GM12878 (cell line): ENCODE measurements at regions not wholly inside any gene's neighbourhood (a gene's known extent, or its start where the extent isn't known, plus 50 kb on each side); places are given as distances from the start of the nearest gene placed in this dataset.

Source experiments
- ATAC-seq: fragments of 200-7000 bp; cut with Tn5 transposase; 3 replicates; pipeline ENCODE4 v1.9.1; 2020; ENCODE audit warnings: mild to moderate bottlenecking, moderate library complexity
- BruUV-seq: library from RNA; stranded (reverse); fragments of 400-500 nt; replicated peaks from 2 replicates; lab custom pipeline; 2021; lab: Mats Ljungman, UMichigan
- CTCF ChIA-PET: fragments of 300-600 bp; sonication (Branson Sonifier 250); formaldehyde crosslinking; extraction: SDS; loops from one replicate; lab custom pipeline; 2021; ENCODE audit warnings: inconsistent platforms; lab: Yijun Ruan, JAX
- POLR2A ChIA-PET: fragments of 350-600 bp; formaldehyde crosslinking; extraction: SDS; loops from one replicate; lab custom pipeline; 2021; ENCODE audit warnings: inconsistent platforms; lab: Charles Lee
- RAD21 ChIA-PET: fragments of 300-600 bp; sonication (Branson Sonifier 250); formaldehyde crosslinking; loops from one replicate; lab custom pipeline; 2023; ENCODE audit warnings: antibody characterized with exemption; ENCODE audit not compliant: unreplicated experiment; lab: Charles Lee
- SMC1A ChIA-PET: fragments of 300-600 bp; sonication (Branson Sonifier 250); formaldehyde crosslinking; loops from one replicate; lab custom pipeline; 2023; ENCODE audit not compliant: unreplicated experiment, uncharacterized antibody; lab: Charles Lee
- DNase-seq: peaks from one replicate; pipeline ENCODE4 v3.0.0-alpha.2; 2011; ENCODE audit warnings: low read depth, low spot score
- FAIRE-seq: peaks from 3 replicates; lab custom pipeline; 2011; peaks lifted over from hg19 to GRCh38; lab: Jason Lieb, UNC
- H2AFZ ChIP-seq: 2 replicates; pipeline ENCODE4 v1.6.0; 2011; ENCODE audit warnings: low read depth, low read length, control low read depth; ENCODE audit not compliant: control insufficient read depth
- H3K27ac ChIP-seq: 2 replicates; pipeline ENCODE4 v1.5.1; 2011; ENCODE audit warnings: control low read depth; ENCODE audit not compliant: control insufficient read depth, insufficient read depth
- H3K27me3 ChIP-seq, 2 experiments: replicated peaks in 1 of 2; 2 replicates each; pipeline versions ENCODE4 v1.6.0 to v1.6.1; 2011; ENCODE audit warnings: low read length in 1 of 2; ENCODE audit not compliant: control insufficient read depth in 2 of 2, insufficient read depth in 2 of 2
- H3K36me3 ChIP-seq, 2 experiments: 2 replicates each; pipeline ENCODE4 v1.5.1; 2011; ENCODE audit warnings: low read length in 1 of 2; ENCODE audit not compliant: control insufficient read depth in 2 of 2, insufficient read depth in 2 of 2
- H3K4me1 ChIP-seq: 2 replicates; pipeline ENCODE4 v1.6.1; 2011; ENCODE audit warnings: mild to moderate bottlenecking, low read length, moderate library complexity, mixed read lengths; ENCODE audit not compliant: control insufficient read depth, insufficient read depth
- H3K4me2 ChIP-seq: 2 replicates; pipeline ENCODE4 v1.6.0; 2011; ENCODE audit warnings: control low read depth; ENCODE audit not compliant: control insufficient read depth, insufficient read depth
- H3K4me3 ChIP-seq: fragments of 200-600 bp; sonication (generic); 2 replicates; pipeline ENCODE4 v1.5.1; 2016
- H3K79me2 ChIP-seq: 2 replicates; pipeline ENCODE4 v1.6.0; 2011; ENCODE audit warnings: low read length; ENCODE audit not compliant: control insufficient read depth, insufficient read depth
- H3K9ac ChIP-seq: 2 replicates; pipeline ENCODE4 v1.8.0; 2011; ENCODE audit warnings: low read length, control low read depth, mixed read lengths; ENCODE audit not compliant: control insufficient read depth, insufficient read depth
- H3K9me3 ChIP-seq: replicated peaks from 3 replicates; pipeline ENCODE4 v1.5.1; 2011; ENCODE audit warnings: mild to moderate bottlenecking, low read length; ENCODE audit not compliant: control insufficient read depth, insufficient read depth
- H4K20me1 ChIP-seq: 2 replicates; pipeline ENCODE4 v1.6.0; 2011; ENCODE audit not compliant: control insufficient read depth, insufficient read depth
- EED ChIP-seq: sonication (generic); IDR thresholded peaks from 2 replicates; pipeline ENCODE4 v1.6.1; 2016; ENCODE audit warnings: antibody characterized with exemption, low read depth
- HDAC2 ChIP-seq: fragments of 200-600 bp; sonication (generic); IDR thresholded peaks from 2 replicates; pipeline ENCODE4 v1.6.1; 2017
- HDGF ChIP-seq: fragments of 450-650 bp; IDR thresholded peaks from 2 replicates; pipeline ENCODE4 v1.6.1; 2016; ENCODE audit warnings: antibody characterized with exemption
- MEF2B ChIP-seq: fragments of 450-650 bp; IDR thresholded peaks from 2 replicates; pipeline ENCODE4 v1.6.1; 2018; ENCODE audit warnings: mild to moderate bottlenecking, moderate library complexity; ENCODE audit not compliant: partially characterized antibody, poor library complexity, severe bottlenecking
- MYC ChIP-seq: IDR thresholded peaks from 2 replicates; pipeline ENCODE4 v1.6.1; 2011; ENCODE audit warnings: mild to moderate bottlenecking, low read length, moderate library complexity, inconsistent platforms; ENCODE audit not compliant: insufficient read depth, insufficient replicate concordance, insufficient read length, severe bottlenecking
- NBN ChIP-seq: fragments of 450-650 bp; IDR thresholded peaks from 2 replicates; pipeline ENCODE4 v1.6.1; 2016
- NFYA ChIP-seq: IDR thresholded peaks from 2 replicates; pipeline ENCODE4 v1.6.1; 2011; ENCODE audit warnings: low read depth, mild to moderate bottlenecking, low read length, improper control_type of control experiment, borderline replicate concordance
- POLR2AphosphoS2 ChIP-seq: IDR thresholded peaks from 2 replicates; pipeline ENCODE4 v1.6.1; 2011; ENCODE audit warnings: low read depth, mild to moderate bottlenecking, low read length, improper control_type of control experiment, moderate library complexity
- POLR2AphosphoS5 ChIP-seq: IDR thresholded peaks from 2 replicates; pipeline ENCODE4 v1.6.1; 2011; ENCODE audit warnings: mild to moderate bottlenecking, low read length, inconsistent platforms
- RB1 ChIP-seq: fragments of 450-650 bp; formaldehyde crosslinking; IDR thresholded peaks from 2 replicates; pipeline ENCODE4 v1.6.1; 2017; ENCODE audit warnings: mild to moderate bottlenecking, borderline replicate concordance
- RFX5 ChIP-seq: IDR thresholded peaks from 2 replicates; pipeline ENCODE4 v1.6.1; 2011; ENCODE audit warnings: low read depth, low read length, improper control_type of control experiment
- SMARCA5 ChIP-seq: fragments of 450-650 bp; IDR thresholded peaks from 2 replicates; pipeline ENCODE4 v1.6.1; 2017; ENCODE audit warnings: mild to moderate bottlenecking
- SPI1 ChIP-seq: IDR thresholded peaks from 2 replicates; pipeline ENCODE4 v1.6.1; 2011; ENCODE audit warnings: low read depth, mild to moderate bottlenecking, low read length, moderate library complexity, borderline replicate concordance; ENCODE audit not compliant: insufficient read depth
- STAT1 ChIP-seq: fragments of 450-650 bp; conservative IDR thresholded peaks from 2 replicates; pipeline ENCODE4 v1.6.1; 2014; ENCODE audit warnings: antibody characterized with exemption, mild to moderate bottlenecking
- SUPT20H ChIP-seq: IDR thresholded peaks from 2 replicates; pipeline ENCODE4 v1.6.1; 2011; ENCODE audit warnings: low read depth, mild to moderate bottlenecking, low read length, moderate library complexity, borderline replicate concordance; ENCODE audit not compliant: control insufficient read depth
- SUZ12 ChIP-seq: fragments of 200-600 bp; sonication (generic); IDR thresholded peaks from one replicate; pipeline ENCODE4 v1.6.1; 2018; ENCODE audit warnings: antibody characterized with exemption, mild to moderate bottlenecking; ENCODE audit not compliant: unreplicated experiment
- TBL1XR1 ChIP-seq: IDR thresholded peaks from 2 replicates; pipeline ENCODE4 v1.6.1; 2012; ENCODE audit warnings: low read depth, low read length, improper control_type of control experiment
- ZNF274 ChIP-seq: IDR thresholded peaks from one replicate; pipeline ENCODE4 v1.8.0; 2011; ENCODE audit not compliant: insufficient read length, insufficient read depth
- WGBS: methylation state at CpG from one replicate; pipeline ENCODE4 v1.1.6; 2016; ENCODE audit warnings: low lambda C conversion rate; ENCODE audit not compliant: insufficient replicate concordance, insufficient coverage; ENCODE audit errors: missing lambda C conversion rate; 5-methylcytosine and 5-hydroxymethylcytosine counted together
- in situ Hi-C: fragments of 300-500 bp; cut with MboI; formaldehyde crosslinking; loops from 9 replicates; pipeline ENCODE4 v1.14.3; 2018; ENCODE audit warnings: mixed read lengths
- intact Hi-C: fragments of 100-400 bp; cut with micrococcal nuclease; formaldehyde crosslinking; loops from one replicate; pipeline ENCODE4 v1.14.2; 2022; ENCODE audit not compliant: unreplicated experiment
- TF ChIP-seq, protein P1 (sequence below): IDR thresholded peaks from 2 replicates; pipeline ENCODE4 v1.6.1; 2012; ENCODE audit warnings: low read depth, low read length, improper control_type of control experiment
- TF ChIP-seq, protein P2 (sequence below): fragments of 450-650 bp; IDR thresholded peaks from 2 replicates; pipeline ENCODE4 v1.6.1; 2017; ENCODE audit warnings: mild to moderate bottlenecking, low read depth, inconsistent platforms; ENCODE audit not compliant: poor library complexity, severe bottlenecking

DNA sequence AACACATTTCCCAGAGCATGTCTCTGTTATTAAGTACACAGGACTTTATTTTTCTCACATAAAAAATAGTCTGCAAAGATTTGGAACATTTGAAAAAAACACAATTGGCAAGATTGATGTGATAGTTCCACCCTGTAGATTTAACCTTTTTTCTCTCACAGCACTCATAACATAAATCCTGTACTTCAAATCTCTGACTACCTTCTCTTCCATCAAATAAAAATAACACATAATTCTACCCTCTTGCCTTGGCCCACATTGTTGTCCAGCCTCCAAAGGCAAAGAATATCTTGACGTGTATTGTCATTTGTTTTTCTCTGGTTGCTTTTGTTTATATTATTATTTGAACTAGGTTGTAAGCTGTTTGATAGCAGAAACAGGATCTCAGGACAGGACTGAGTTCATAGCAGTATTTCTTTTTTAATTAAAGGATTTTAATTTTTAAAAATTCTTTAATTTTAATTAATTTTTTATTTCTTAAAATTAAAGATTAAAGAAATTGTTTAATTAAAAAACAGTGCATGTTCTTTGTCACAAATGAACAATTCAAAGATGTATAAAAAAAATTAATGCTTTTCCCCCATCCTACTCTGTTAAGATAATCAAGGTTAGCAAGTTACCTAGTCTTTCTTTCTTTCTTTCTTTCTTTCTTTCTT is 69.1 kb upstream of the PCSK1 start:
- POLR2A ChIA-PET, result no interaction called here
- BruUV-seq, result no TSS peak

More for the DNA sequence above, 69.1 kb upstream of the PCSK1 start:
- H3K79me2 ChIP-seq, result no peaks in the 10 kb centered on the region
- ATAC-seq, result no peak
- in situ Hi-C loops (no loop called here), intact Hi-C loops (no loop called here)
- WGBS, result 67% methylated on average over 1 of the region's 1 CpG
- no peaks in the 10 kb centered on the region for H3K9me3 ChIP-seq
- no peaks in the 10 kb centered on the region; the same call in 1 of the 2 replicates for H4K20me1 ChIP-seq
- TF ChIP-seq MYC (no peak), SPI1 (no peak), SUZ12 (no peak), STAT1 (no peak), RFX5 (no peak), HDAC2 (no peak), NFYA (no peak), RB1 (no peak), HDGF (no peak), SMARCA5 (no peak), EED (no peak), NBN (no peak), ZNF274 (no peak), POLR2AphosphoS5 (no peak), SUPT20H (no peak), TBL1XR1 (no peak), MEF2B (no peak), POLR2AphosphoS2 (no peak)
- TF ChIP-seq, protein P1, sequence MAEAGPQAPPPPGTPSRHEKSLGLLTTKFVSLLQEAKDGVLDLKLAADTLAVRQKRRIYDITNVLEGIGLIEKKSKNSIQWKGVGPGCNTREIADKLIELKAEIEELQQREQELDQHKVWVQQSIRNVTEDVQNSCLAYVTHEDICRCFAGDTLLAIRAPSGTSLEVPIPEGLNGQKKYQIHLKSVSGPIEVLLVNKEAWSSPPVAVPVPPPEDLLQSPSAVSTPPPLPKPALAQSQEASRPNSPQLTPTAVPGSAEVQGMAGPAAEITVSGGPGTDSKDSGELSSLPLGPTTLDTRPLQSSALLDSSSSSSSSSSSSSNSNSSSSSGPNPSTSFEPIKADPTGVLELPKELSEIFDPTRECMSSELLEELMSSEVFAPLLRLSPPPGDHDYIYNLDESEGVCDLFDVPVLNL, result no peak
- TF ChIP-seq, protein P2, sequence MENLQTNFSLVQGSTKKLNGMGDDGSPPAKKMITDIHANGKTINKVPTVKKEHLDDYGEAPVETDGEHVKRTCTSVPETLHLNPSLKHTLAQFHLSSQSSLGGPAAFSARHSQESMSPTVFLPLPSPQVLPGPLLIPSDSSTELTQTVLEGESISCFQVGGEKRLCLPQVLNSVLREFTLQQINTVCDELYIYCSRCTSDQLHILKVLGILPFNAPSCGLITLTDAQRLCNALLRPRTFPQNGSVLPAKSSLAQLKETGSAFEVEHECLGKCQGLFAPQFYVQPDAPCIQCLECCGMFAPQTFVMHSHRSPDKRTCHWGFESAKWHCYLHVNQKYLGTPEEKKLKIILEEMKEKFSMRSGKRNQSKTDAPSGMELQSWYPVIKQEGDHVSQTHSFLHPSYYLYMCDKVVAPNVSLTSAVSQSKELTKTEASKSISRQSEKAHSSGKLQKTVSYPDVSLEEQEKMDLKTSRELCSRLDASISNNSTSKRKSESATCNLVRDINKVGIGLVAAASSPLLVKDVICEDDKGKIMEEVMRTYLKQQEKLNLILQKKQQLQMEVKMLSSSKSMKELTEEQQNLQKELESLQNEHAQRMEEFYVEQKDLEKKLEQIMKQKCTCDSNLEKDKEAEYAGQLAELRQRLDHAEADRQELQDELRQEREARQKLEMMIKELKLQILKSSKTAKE, result no peak
- H3K4me2 ChIP-seq, result no peak overlapping the region
- H3K4me3 ChIP-seq, result no peak overlapping the region
- DNase-seq, result no peak
- H3K4me1 ChIP-seq, result no peaks in the 10 kb centered on the region
- no peak for FAIRE-seq
- ChIA-PET RAD21 (no interaction called here), CTCF (no interaction called here), SMC1A (no interaction called here)
- no peaks in the 10 kb centered on the region for H3K36me3 ChIP-seq
- no peak overlapping the region for H2AFZ ChIP-seq
- no peak overlapping the region for H3K27ac ChIP-seq
- H3K27me3 ChIP-seq, result no peaks in the 10 kb centered on the region
- H3K9ac ChIP-seq, result no peak overlapping the region
